H1 (cell line): ENCODE measurements at regions not wholly inside any gene's neighbourhood (a gene's known extent, or its start where the extent isn't known, plus 50 kb on each side); places are given as distances from the start of the nearest gene placed in this dataset.

ENCODE experiments used
- CTCF ChIA-PET: fragments of 300-600 bp; sonication (Branson Sonifier 250); formaldehyde crosslinking; loops from one replicate; lab custom pipeline; 2021; ENCODE audit not compliant: partially characterized antibody; lab: Charles Lee
- POLR2A ChIA-PET: fragments of 300-600 bp; sonication (Branson Sonifier 250); formaldehyde crosslinking; loops from one replicate; lab custom pipeline; 2021; ENCODE audit warnings: inconsistent platforms; ENCODE audit not compliant: partially characterized antibody; lab: Charles Lee
- DNase-seq, 2 experiments: peaks; one replicate each; pipeline versions ENCODE4 v3.0.0 to v3.0.0-alpha.2; 2010 to 2022; ENCODE audit warnings: low spot score in 2 of 2, low read depth in 1 of 2, mixed read lengths in 1 of 2
- FAIRE-seq: peaks from 2 replicates; lab custom pipeline; 2011; peaks lifted over from hg19 to GRCh38; lab: Jason Lieb, UNC
- H2AFZ ChIP-seq: 2 replicates; pipeline ENCODE4 v1.8.1; 2012; ENCODE audit warnings: low read length, inconsistent platforms
- H2AK5ac ChIP-seq: 2 replicates; pipeline ENCODE4 v1.6.1; 2013; ENCODE audit warnings: low read depth, low read length
- H2BK120ac ChIP-seq: replicated peaks from 2 replicates; pipeline ENCODE3; 2013; ENCODE audit warnings: low read depth, low read length, inconsistent platforms
- H2BK12ac ChIP-seq: 2 replicates; pipeline ENCODE4 v1.6.1; 2013; ENCODE audit warnings: low read depth, low read length
- H2BK15ac ChIP-seq: 2 replicates; pipeline ENCODE4 v1.6.1; 2013; ENCODE audit warnings: low read length
- H2BK20ac ChIP-seq: 2 replicates; pipeline ENCODE4 v1.6.1; 2013; ENCODE audit warnings: low read length
- H2BK5ac ChIP-seq: 2 replicates; pipeline ENCODE4 v1.6.1; 2013; ENCODE audit warnings: low read depth, low read length
- H3K14ac ChIP-seq: 2 replicates; pipeline ENCODE4 v1.6.1; 2013; ENCODE audit warnings: inconsistent platforms; ENCODE audit not compliant: insufficient read length
- H3K18ac ChIP-seq: 2 replicates; pipeline ENCODE4 v1.6.1; 2013; ENCODE audit warnings: low read length; ENCODE audit errors: extremely low read depth
- H3K23ac ChIP-seq: 2 replicates; pipeline ENCODE4 v1.6.1; 2013; ENCODE audit warnings: inconsistent platforms; ENCODE audit not compliant: insufficient read length
- H3K23me2 ChIP-seq: 2 replicates; pipeline ENCODE4 v1.6.1; 2013; ENCODE audit warnings: low read depth, low read length
- H3K27ac ChIP-seq: 2 replicates; pipeline ENCODE4 v1.6.1; 2011; ENCODE audit warnings: low read depth, low read length, inconsistent platforms
- H3K27me3 ChIP-seq, 4 experiments: replicated peaks in 1 of 4; 1 replicate in 1 of 4; 2 replicates in 3 of 4; pipeline versions ENCODE4 v1.6.1 to v1.8.1; 2011 to 2013; ENCODE audit warnings: low read length in 3 of 4, mild to moderate bottlenecking in 3 of 4, inconsistent platforms in 2 of 4, mixed read lengths in 2 of 4, moderate library complexity in 1 of 4; ENCODE audit not compliant: control insufficient read depth in 3 of 4, insufficient read depth in 3 of 4; ENCODE audit errors: extremely low read depth in 1 of 4
- H3K36me3 ChIP-seq, 4 experiments: 2 replicates each; pipeline versions ENCODE4 v1.6.1 to v1.8.1; 2011 to 2013; ENCODE audit warnings: mild to moderate bottlenecking in 4 of 4, low read length in 3 of 4, moderate library complexity in 2 of 4, control low read depth in 1 of 4, inconsistent platforms in 1 of 4; ENCODE audit not compliant: insufficient read depth in 4 of 4, control insufficient read depth in 2 of 4
- H3K4ac ChIP-seq: replicated peaks from 2 replicates; pipeline ENCODE3; 2013; ENCODE audit warnings: low read length, low read depth, mixed read lengths, inconsistent platforms; ENCODE audit not compliant: insufficient read length
- H3K4me1 ChIP-seq, 4 experiments: replicated peaks in 1 of 4; 1 replicate in 1 of 4; 2 replicates in 3 of 4; pipeline versions ENCODE4 v1.6.1 to v1.8.1; 2011 to 2013; ENCODE audit warnings: low read length in 3 of 4, inconsistent platforms in 2 of 4, mixed read lengths in 1 of 4; ENCODE audit not compliant: insufficient read depth in 4 of 4, control insufficient read depth in 3 of 4
- H3K4me2 ChIP-seq, 2 experiments: 2 replicates each; pipeline versions ENCODE4 v1.6.1 to v1.8.1; 2011 to 2013; ENCODE audit warnings: low read depth in 2 of 2, low read length in 2 of 2, control low read depth in 1 of 2, inconsistent platforms in 1 of 2, mild to moderate bottlenecking in 1 of 2; ENCODE audit not compliant: insufficient read depth in 1 of 2
- H3K4me3 ChIP-seq, 4 experiments: fragments of 200-600, 300-600 bp in 1 of 4; sonication (generic), shearing (Covaris generic), sonication (Bioruptor Twin) in 1 of 4; 2 replicates each; pipeline versions ENCODE4 v1.5.1 to v1.8.1; 2011 to 2016; ENCODE audit warnings: low read length in 4 of 4, low read depth in 3 of 4, control low read depth in 2 of 4, inconsistent platforms in 2 of 4, mild to moderate bottlenecking in 2 of 4, mixed read lengths in 1 of 4, moderate library complexity in 1 of 4; ENCODE audit not compliant: insufficient read depth in 2 of 4; ENCODE audit errors: extremely low read depth in 1 of 4
- H3K56ac ChIP-seq: replicated peaks from 2 replicates; pipeline ENCODE3; 2013; ENCODE audit warnings: low read depth, mild to moderate bottlenecking, mixed read lengths, low read length, inconsistent platforms; ENCODE audit not compliant: insufficient read length
- H3K79me1 ChIP-seq: 2 replicates; pipeline ENCODE4 v1.6.1; 2013; ENCODE audit warnings: low read depth, low read length, control low read depth
- H3K79me2 ChIP-seq, 2 experiments: 2 replicates each; pipeline versions ENCODE4 v1.6.1 to v1.8.1; 2012 to 2013; ENCODE audit warnings: low read length in 2 of 2, mild to moderate bottlenecking in 2 of 2, inconsistent platforms in 1 of 2; ENCODE audit not compliant: insufficient read depth in 2 of 2, control insufficient read depth in 1 of 2
- H3K9ac ChIP-seq, 4 experiments: replicated peaks in 1 of 4; 1 replicate in 1 of 4; 2 replicates in 3 of 4; pipeline versions ENCODE4 v1.6.1 to v1.8.1; 2011 to 2013; ENCODE audit warnings: low read depth in 3 of 4, low read length in 3 of 4, control low read depth in 2 of 4, mild to moderate bottlenecking in 2 of 4, moderate library complexity in 2 of 4, inconsistent platforms in 1 of 4; ENCODE audit errors: extremely low read depth in 1 of 4
- H3K9me3 ChIP-seq, 2 experiments: 2 replicates each; pipeline versions ENCODE4 v1.6.1 to v1.8.1; 2012 to 2013; ENCODE audit warnings: mild to moderate bottlenecking in 2 of 2, moderate library complexity in 2 of 2, control low read depth in 1 of 2, inconsistent platforms in 1 of 2, low read depth in 1 of 2, low read length in 1 of 2, mixed read lengths in 1 of 2; ENCODE audit not compliant: insufficient read depth in 2 of 2
- H4K20me1 ChIP-seq, 2 experiments: replicated peaks in 1 of 2; 2 replicates each; pipeline versions ENCODE3 to v1.8.1; 2011 to 2013; ENCODE audit warnings: inconsistent platforms in 2 of 2, low read length in 2 of 2, mild to moderate bottlenecking in 1 of 2; ENCODE audit not compliant: insufficient read depth in 2 of 2, control insufficient read depth in 1 of 2
- H4K5ac ChIP-seq: 2 replicates; pipeline ENCODE4 v1.6.1; 2013; ENCODE audit warnings: low read length, low read depth, mixed read lengths, inconsistent platforms; ENCODE audit not compliant: insufficient read length
- H4K8ac ChIP-seq: 2 replicates; pipeline ENCODE4 v1.8.0; 2013; ENCODE audit warnings: mild to moderate bottlenecking, moderate library complexity, low read length, inconsistent platforms; ENCODE audit not compliant: insufficient read depth; ENCODE audit errors: extremely low read depth
- H4K91ac ChIP-seq: replicated peaks from 2 replicates; pipeline ENCODE3; 2013; ENCODE audit warnings: low read length, mixed read lengths, inconsistent platforms; ENCODE audit not compliant: insufficient read length
- EZH2 ChIP-seq: fragments of 200-600 bp; sonication (generic); IDR thresholded peaks from 2 replicates; pipeline ENCODE4 v1.7.1; 2012; ENCODE audit warnings: low read depth, mild to moderate bottlenecking, moderate library complexity, low read length, inconsistent platforms; ENCODE audit not compliant: severe bottlenecking
- FOSL1 ChIP-seq: IDR thresholded peaks from 2 replicates; pipeline ENCODE4 v1.6.1; 2011; ENCODE audit warnings: mild to moderate bottlenecking, low read depth, low read length, moderate library complexity; ENCODE audit not compliant: insufficient read depth
- HDAC2 ChIP-seq, 2 experiments: fragments of 300-600 bp in 1 of 2; sonication (generic) in 1 of 2; IDR thresholded peaks; 2 replicates each; pipeline ENCODE4 v1.6.1; 2011 to 2012; ENCODE audit warnings: low read depth in 2 of 2, low read length in 2 of 2, mild to moderate bottlenecking in 2 of 2, moderate library complexity in 2 of 2, borderline replicate concordance in 1 of 2, inconsistent platforms in 1 of 2
- MAFK ChIP-seq: IDR thresholded peaks from 2 replicates; pipeline ENCODE4 v1.6.1; 2012; ENCODE audit warnings: low read depth, mild to moderate bottlenecking, improper control_type of control experiment, low read length
- NRF1 ChIP-seq: IDR thresholded peaks from 2 replicates; pipeline ENCODE4 v1.6.1; 2011; ENCODE audit warnings: mild to moderate bottlenecking, low read depth, low read length, improper control_type of control experiment
- SIN3A ChIP-seq, 2 experiments: IDR thresholded peaks in 1 of 2; conservative IDR thresholded peaks in 1 of 2; 2 replicates each; pipeline ENCODE4 v1.6.1; 2011 to 2012; ENCODE audit warnings: low read length in 2 of 2, improper control_type of control experiment in 1 of 2, low read depth in 1 of 2, mild to moderate bottlenecking in 1 of 2
- SP2 ChIP-seq: IDR thresholded peaks from 2 replicates; pipeline ENCODE4 v1.6.1; 2012; ENCODE audit warnings: mild to moderate bottlenecking, low read length, inconsistent platforms
- SUZ12 ChIP-seq: fragments of 200-600 bp; sonication (generic); IDR thresholded peaks from 2 replicates; pipeline ENCODE4 v1.6.1; 2012; ENCODE audit warnings: mild to moderate bottlenecking, inconsistent platforms, low read length, moderate library complexity, mixed read lengths
- WGBS, 2 experiments: shearing (Covaris generic) in 1 of 2; methylation state at CpG; one replicate each; pipeline versions ENCODE4 v1.1.6 to v1.1.7; 2013 to 2015; ENCODE audit warnings: low lambda C conversion rate in 2 of 2, mixed read lengths in 2 of 2, inconsistent platforms in 1 of 2, low coverage in 1 of 2, missing lambda C conversion rate in 1 of 2; ENCODE audit not compliant: insufficient replicate concordance in 2 of 2, insufficient coverage in 1 of 2, insufficient read length in 1 of 2; ENCODE audit errors: extremely low coverage in 1 of 2, missing lambda C conversion rate in 1 of 2; 5-methylcytosine and 5-hydroxymethylcytosine counted together
- TF ChIP-seq, protein P1 (sequence below): IDR thresholded peaks from 2 replicates; pipeline ENCODE4 v1.6.1; 2011; ENCODE audit warnings: low read length, improper control_type of control experiment
- TF ChIP-seq, protein P2 (sequence below): IDR thresholded peaks from 2 replicates; pipeline ENCODE4 v1.6.1; 2011; ENCODE audit warnings: low read depth, mild to moderate bottlenecking, low read length; ENCODE audit not compliant: insufficient read depth

DNA sequence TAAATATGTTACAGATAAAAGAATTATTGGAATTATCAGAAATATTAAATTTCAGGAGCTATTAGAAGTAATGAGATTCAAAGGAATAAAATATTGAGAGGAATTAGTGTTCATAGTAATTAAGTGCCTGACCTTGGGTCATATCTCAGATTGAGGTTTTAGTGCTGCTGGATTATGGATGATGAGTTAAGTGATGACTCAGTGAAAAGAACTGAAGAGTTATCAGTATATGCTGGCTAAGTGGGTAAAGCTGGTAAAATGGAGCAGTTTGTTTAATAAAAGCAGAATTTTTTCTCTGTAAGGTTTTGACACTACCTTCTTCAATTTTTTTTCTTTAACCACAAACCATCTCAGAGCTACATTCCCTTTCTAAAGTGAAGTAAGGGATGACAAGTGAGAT lies 206.7 kb downstream of the MANEA start (continued):
- no peak for TF ChIP-seq SP2

DNA sequence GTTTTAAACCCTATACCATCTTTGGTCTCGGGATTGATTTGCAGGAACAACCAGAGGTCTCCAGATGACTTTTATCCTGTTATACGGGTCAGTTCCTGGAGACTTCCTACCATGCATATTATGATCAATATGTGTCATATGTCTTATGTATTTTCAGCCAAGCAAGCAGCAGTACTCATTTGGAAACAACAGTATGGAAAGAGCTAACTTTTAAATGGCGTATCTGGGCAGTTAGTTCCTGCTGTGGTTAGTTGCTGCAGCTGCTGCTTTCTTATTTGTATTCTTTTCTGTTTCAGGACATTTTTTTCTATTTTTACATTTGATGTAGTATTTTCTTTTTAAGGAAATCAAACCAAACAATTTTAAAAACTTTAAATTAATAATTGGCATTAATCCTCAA lies 207.5 kb downstream of the MANEA start:
- no peaks in the 10 kb centered on the region for H3K79me1 ChIP-seq
- H3K4ac ChIP-seq = no peak overlapping the region
- H2BK20ac ChIP-seq = no peak overlapping the region
- H3K4me1 ChIP-seq = no peaks in the 10 kb centered on the region
- H3K23ac ChIP-seq = no peak overlapping the region
- H3K18ac ChIP-seq = no peak overlapping the region
- H4K20me1 ChIP-seq = no peaks in the 10 kb centered on the region
- H4K5ac ChIP-seq = no peak overlapping the region
- H3K79me2 ChIP-seq = no peaks in the 10 kb centered on the region
- no peak overlapping the region for H3K14ac ChIP-seq
- H2BK120ac ChIP-seq = no peak overlapping the region
- ChIA-PET CTCF (interaction anchor here (0.9 to 1.2 kb wide), 2 partner anchors 83 to 843 kb away, joined by 3 to 5 read pairs; no protein-coding TSS in a partner anchor), POLR2A (no interaction called here)
- no peaks in the 10 kb centered on the region for H3K36me3 ChIP-seq
- no peak overlapping the region for H3K4me2 ChIP-seq
- no peak overlapping the region for H4K91ac ChIP-seq
- H3K9me3 ChIP-seq = no peaks in the 10 kb centered on the region
- no peak overlapping the region for H2BK12ac ChIP-seq
- DNase-seq = no peak
- no peak overlapping the region for H3K56ac ChIP-seq
- H3K4me3 ChIP-seq = no peak overlapping the region
- H2BK15ac ChIP-seq = no peak overlapping the region
- no peaks in the 10 kb centered on the region for H3K23me2 ChIP-seq
- H2AFZ ChIP-seq = no peak overlapping the region
- no peak overlapping the region for H3K27ac ChIP-seq
- H3K27me3 ChIP-seq = peaks cover 0 to 1% (median 0%) of the 10 kb centered on the region in 4 experiments; a peak in 1 of 7 replicates
- no peak overlapping the region for H4K8ac ChIP-seq
- FAIRE-seq = no peak
- 91% methylated on average over 3 of the region's 3 CpGs; no CpG with 5 or more reads in 1 of the 2 experiments for WGBS, 2 experiments
- H2AK5ac ChIP-seq = no peak overlapping the region
- H3K9ac ChIP-seq = no peak overlapping the region
- no peak overlapping the region for H2BK5ac ChIP-seq
- TF ChIP-seq NRF1 (no peak), EZH2 (no peak), SUZ12 (no peak), SIN3A (conservative IDR thresholded peaks at IDR 0.05 in 1 of 2, IDR thresholded peaks at IDR 0.05 in 1 of 2; ENCODE audit: low read depth in 1 of 2, low read length in 2 of 2) (no peak), HDAC2 (IDR thresholded peaks at IDR 0.05; ENCODE audit: borderline replicate concordance in 1 of 2, low read depth in 2 of 2, low read length in 2 of 2) (no peak), FOSL1 (no peak), MAFK (no peak)
- TF ChIP-seq, protein P1, sequence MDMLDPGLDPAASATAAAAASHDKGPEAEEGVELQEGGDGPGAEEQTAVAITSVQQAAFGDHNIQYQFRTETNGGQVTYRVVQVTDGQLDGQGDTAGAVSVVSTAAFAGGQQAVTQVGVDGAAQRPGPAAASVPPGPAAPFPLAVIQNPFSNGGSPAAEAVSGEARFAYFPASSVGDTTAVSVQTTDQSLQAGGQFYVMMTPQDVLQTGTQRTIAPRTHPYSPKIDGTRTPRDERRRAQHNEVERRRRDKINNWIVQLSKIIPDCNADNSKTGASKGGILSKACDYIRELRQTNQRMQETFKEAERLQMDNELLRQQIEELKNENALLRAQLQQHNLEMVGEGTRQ = no peak
- TF ChIP-seq, protein P2, sequence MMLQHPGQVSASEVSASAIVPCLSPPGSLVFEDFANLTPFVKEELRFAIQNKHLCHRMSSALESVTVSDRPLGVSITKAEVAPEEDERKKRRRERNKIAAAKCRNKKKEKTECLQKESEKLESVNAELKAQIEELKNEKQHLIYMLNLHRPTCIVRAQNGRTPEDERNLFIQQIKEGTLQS = no peak
